ENCODE measurements at regions not wholly inside any gene's neighbourhood (a gene's known extent, or its start where the extent isn't known, plus 50 kb on each side); places are given as distances from the start of the nearest gene placed in this dataset.

- no peak overlapping the region for H3K27ac ChIP-seq (ENCODE audit: low read depth, low read length)
- Mint-ChIP-seq H3K4me3 (no peak overlapping the region), H3K4me1 (no peaks in the 10 kb centered on the region), H3K27ac (no peak overlapping the region), H3K36me3 (no peaks in the 10 kb centered on the region), H3K27me3 (peaks cover 0 to 3% (median 0%) of the 10 kb centered on the region in 5 donors), H3K9me3 (peaks cover 0 to 7% (median 0%) of the 10 kb centered on the region in 11 donors)
- no peaks in the 10 kb centered on the region for H3K4me1 ChIP-seq (ENCODE audit: control insufficient read depth in 2 of 2, insufficient read depth in 2 of 2, low read length in 2 of 2)
- ATAC-seq (no peak), DNase-seq (no peak)
- no peaks in the 10 kb centered on the region for H3K36me3 ChIP-seq (ENCODE audit: control insufficient read depth in 2 of 3, insufficient read depth in 3 of 3, low read length in 3 of 3)
- intact Hi-C loops (cut with micrococcal nuclease) = no loop called here
- H3K27me3 ChIP-seq (ENCODE audit: control insufficient read depth in 2 of 2, insufficient read depth in 2 of 2, low read length in 2 of 2) = no peaks in the 10 kb centered on the region
- POLR2A ChIA-PET = no interaction called here
- CTCF ChIA-PET = no interaction called here
- no peak overlapping the region for H3K4me3 ChIP-seq (ENCODE audit: low read length)
- no peaks in the 10 kb centered on the region for H3K9me3 ChIP-seq (ENCODE audit: control insufficient read depth in 2 of 3, low read length in 3 of 3)
Measured at GRCh38 chr12:59938190-59938962, 342.5 kb downstream of the SLC16A7 start.

GRCh38 chr12:59940631-59941342, 345.0 kb downstream of the SLC16A7 start:
- ChIA-PET CTCF (no interaction called here), POLR2A (no interaction called here)
- no peaks in the 10 kb centered on the region for H3K27me3 ChIP-seq (ENCODE audit: control insufficient read depth in 2 of 2, insufficient read depth in 2 of 2, low read length in 2 of 2)
- no peak overlapping the region for H3K4me3 Mint-ChIP-seq
- no peak overlapping the region for H3K27ac ChIP-seq (ENCODE audit: low read depth, low read length)
- no peak overlapping the region for H3K27ac Mint-ChIP-seq
- H3K36me3 ChIP-seq (ENCODE audit: control insufficient read depth in 2 of 3, insufficient read depth in 3 of 3, low read length in 3 of 3) = no peaks in the 10 kb centered on the region
- no peaks in the 10 kb centered on the region for H3K36me3 Mint-ChIP-seq
- H3K9me3 ChIP-seq (ENCODE audit: control insufficient read depth in 2 of 3, low read length in 3 of 3) = no peaks in the 10 kb centered on the region
- DNase-seq (no peak), ATAC-seq (no peak)
- H3K27me3 Mint-ChIP-seq = peaks cover 0 to 3% (median 0%) of the 10 kb centered on the region in 5 donors
- no peak overlapping the region for H3K4me3 ChIP-seq (ENCODE audit: low read length)
- no peaks in the 10 kb centered on the region for H3K4me1 Mint-ChIP-seq
- peaks cover 0 to 12% (median 0%) of the 10 kb centered on the region in 11 donors for H3K9me3 Mint-ChIP-seq
- intact Hi-C loops (cut with micrococcal nuclease) = no loop called here
- H3K4me1 ChIP-seq (ENCODE audit: control insufficient read depth in 2 of 2, insufficient read depth in 2 of 2, low read length in 2 of 2) = no peaks in the 10 kb centered on the region

- ChIA-PET POLR2A (no interaction called here), CTCF (no interaction called here)
- H3K27me3 Mint-ChIP-seq = peaks cover 0 to 3% (median 0%) of the 10 kb centered on the region in 5 donors
Measured at GRCh38 chr12:59941461-59941860, 345.6 kb downstream of the SLC16A7 start.

GRCh38 chr12:59944177-59944576, 348.3 kb downstream of the SLC16A7 start:
- CTCF ChIA-PET = no interaction called here

More at GRCh38 chr12:59941461-59941860, 345.6 kb downstream of the SLC16A7 start:
- no peak for ATAC-seq
- H3K27ac ChIP-seq (ENCODE audit: low read depth, low read length) = no peak overlapping the region
- no peaks in the 10 kb centered on the region for H3K9me3 ChIP-seq (ENCODE audit: control insufficient read depth in 2 of 3, low read length in 3 of 3)
- Mint-ChIP-seq H3K27ac (no peak overlapping the region), H3K36me3 (no peaks in the 10 kb centered on the region), H3K9me3 (peaks cover 0 to 12% (median 0%) of the 10 kb centered on the region in 11 donors), H3K4me3 (no peak overlapping the region), H3K4me1 (no peaks in the 10 kb centered on the region)
- H3K36me3 ChIP-seq (ENCODE audit: control insufficient read depth in 2 of 3, insufficient read depth in 3 of 3, low read length in 3 of 3) = no peaks in the 10 kb centered on the region
- no peak overlapping the region for H3K4me3 ChIP-seq (ENCODE audit: low read length)
- intact Hi-C loops (cut with micrococcal nuclease) = no loop called here
- H3K27me3 ChIP-seq (ENCODE audit: control insufficient read depth in 2 of 2, insufficient read depth in 2 of 2, low read length in 2 of 2) = no peaks in the 10 kb centered on the region
- DNase-seq = no peak
- H3K4me1 ChIP-seq (ENCODE audit: control insufficient read depth in 2 of 2, insufficient read depth in 2 of 2, low read length in 2 of 2) = no peaks in the 10 kb centered on the region

GRCh38 chr12:59946635-59947034, 350.8 kb downstream of the SLC16A7 start:
- intact Hi-C loops (cut with micrococcal nuclease) = no loop called here
- H3K4me1 Mint-ChIP-seq = no peaks in the 10 kb centered on the region

More at GRCh38 chr12:59944177-59944576, 348.3 kb downstream of the SLC16A7 start:
- DNase-seq = no peak
- Mint-ChIP-seq H3K36me3 (peaks cover 0 to 4% (median 0%) of the 10 kb centered on the region in 5 donors), H3K27ac (no peak overlapping the region), H3K27me3 (peaks cover 0 to 4% (median 0%) of the 10 kb centered on the region in 5 donors), H3K4me1 (no peaks in the 10 kb centered on the region), H3K9me3 (peaks cover 0 to 12% (median 4%) of the 10 kb centered on the region in 11 donors), H3K4me3 (no peak overlapping the region)
- no peaks in the 10 kb centered on the region for H3K36me3 ChIP-seq (ENCODE audit: control insufficient read depth in 2 of 3, insufficient read depth in 3 of 3, low read length in 3 of 3)
- POLR2A ChIA-PET = no interaction called here
- H3K4me1 ChIP-seq (ENCODE audit: control insufficient read depth in 2 of 2, insufficient read depth in 2 of 2, low read length in 2 of 2) = no peaks in the 10 kb centered on the region
- ATAC-seq = no peak
- no peak overlapping the region for H3K4me3 ChIP-seq (ENCODE audit: low read length)
- no peak overlapping the region for H3K27ac ChIP-seq (ENCODE audit: low read depth, low read length)
- intact Hi-C loops (cut with micrococcal nuclease) = no loop called here
- H3K9me3 ChIP-seq (ENCODE audit: control insufficient read depth in 2 of 3, low read length in 3 of 3) = no peaks in the 10 kb centered on the region
- H3K27me3 ChIP-seq (ENCODE audit: control insufficient read depth in 2 of 2, insufficient read depth in 2 of 2, low read length in 2 of 2) = no peaks in the 10 kb centered on the region

GRCh38 chr12:59963546-59963945, 367.7 kb downstream of the SLC16A7 start:
- Mint-ChIP-seq H3K36me3 (no peaks in the 10 kb centered on the region), H3K27me3 (no peaks in the 10 kb centered on the region), H3K9me3 (peaks cover 0 to 19% (median 5%) of the 10 kb centered on the region in 11 donors), H3K4me1 (no peaks in the 10 kb centered on the region), H3K27ac (no peak overlapping the region), H3K4me3 (no peak overlapping the region)
- Histone ChIP-seq H3K36me3 (ENCODE audit: control insufficient read depth in 2 of 3, insufficient read depth in 3 of 3, low read length in 3 of 3) (no peaks in the 10 kb centered on the region), H3K4me1 (ENCODE audit: control insufficient read depth in 2 of 2, insufficient read depth in 2 of 2, low read length in 2 of 2) (no peaks in the 10 kb centered on the region), H3K9me3 (ENCODE audit: control insufficient read depth in 2 of 3, low read length in 3 of 3) (no peaks in the 10 kb centered on the region), H3K27me3 (ENCODE audit: control insufficient read depth in 2 of 2, insufficient read depth in 2 of 2, low read length in 2 of 2) (no peaks in the 10 kb centered on the region), H3K27ac (ENCODE audit: low read depth, low read length) (no peak overlapping the region), H3K4me3 (ENCODE audit: low read length) (no peak overlapping the region)
- intact Hi-C loops (cut with micrococcal nuclease) = no loop called here
- ATAC-seq (no peak), DNase-seq (no peak)
- ChIA-PET CTCF (no interaction called here), POLR2A (no interaction called here)

More at GRCh38 chr12:59946635-59947034, 350.8 kb downstream of the SLC16A7 start:
- no peak overlapping the region for H3K27ac Mint-ChIP-seq
- H3K4me3 ChIP-seq (ENCODE audit: low read length) = no peak overlapping the region
- no peak for DNase-seq
- H3K27me3 Mint-ChIP-seq = peaks cover 0 to 4% (median 0%) of the 10 kb centered on the region in 5 donors
- H3K4me3 Mint-ChIP-seq = no peak overlapping the region
- no peaks in the 10 kb centered on the region for H3K4me1 ChIP-seq (ENCODE audit: control insufficient read depth in 2 of 2, insufficient read depth in 2 of 2, low read length in 2 of 2)
- no peaks in the 10 kb centered on the region for H3K9me3 ChIP-seq (ENCODE audit: control insufficient read depth in 2 of 3, low read length in 3 of 3)
- H3K9me3 Mint-ChIP-seq = peaks cover 2 to 12% (median 5%) of the 10 kb centered on the region in 11 donors
- POLR2A ChIA-PET = no interaction called here
- CTCF ChIA-PET = no interaction called here
- no peak for ATAC-seq
- no peak overlapping the region for H3K27ac ChIP-seq (ENCODE audit: low read depth, low read length)
- H3K36me3 Mint-ChIP-seq = peaks cover 0 to 4% (median 0%) of the 10 kb centered on the region in 5 donors
- H3K36me3 ChIP-seq (ENCODE audit: control insufficient read depth in 2 of 3, insufficient read depth in 3 of 3, low read length in 3 of 3) = no peaks in the 10 kb centered on the region
- H3K27me3 ChIP-seq (ENCODE audit: control insufficient read depth in 2 of 2, insufficient read depth in 2 of 2, low read length in 2 of 2) = no peaks in the 10 kb centered on the region

All from naive thymus-derived CD4-positive, alpha-beta T cell (primary cell).